Activated CD4-positive, alpha-beta T cell treated with anti-CD3 and anti-CD28 coated beads, Interleukin-2, Interleukin-6, amounts not matched to agents 100 ng/mL and 50 ng/mL, durations not matched to agents 16 hours and 8 hours (primary cell): ENCODE measurements at regions not wholly inside any gene's neighbourhood (a gene's known extent, or its start where the extent isn't known, plus 50 kb on each side); places are given as distances from the start of the nearest gene placed in this dataset.
"Not testable (repeated sequence)": the region's sequence is repeated elsewhere in the genome, so short reads cannot be mapped to it uniquely, and the experiment has no call there.

Experiments
- DNase-seq: peaks from one replicate; pipeline ENCODE4 v3.0.0-alpha.2; 2020

DNA sequence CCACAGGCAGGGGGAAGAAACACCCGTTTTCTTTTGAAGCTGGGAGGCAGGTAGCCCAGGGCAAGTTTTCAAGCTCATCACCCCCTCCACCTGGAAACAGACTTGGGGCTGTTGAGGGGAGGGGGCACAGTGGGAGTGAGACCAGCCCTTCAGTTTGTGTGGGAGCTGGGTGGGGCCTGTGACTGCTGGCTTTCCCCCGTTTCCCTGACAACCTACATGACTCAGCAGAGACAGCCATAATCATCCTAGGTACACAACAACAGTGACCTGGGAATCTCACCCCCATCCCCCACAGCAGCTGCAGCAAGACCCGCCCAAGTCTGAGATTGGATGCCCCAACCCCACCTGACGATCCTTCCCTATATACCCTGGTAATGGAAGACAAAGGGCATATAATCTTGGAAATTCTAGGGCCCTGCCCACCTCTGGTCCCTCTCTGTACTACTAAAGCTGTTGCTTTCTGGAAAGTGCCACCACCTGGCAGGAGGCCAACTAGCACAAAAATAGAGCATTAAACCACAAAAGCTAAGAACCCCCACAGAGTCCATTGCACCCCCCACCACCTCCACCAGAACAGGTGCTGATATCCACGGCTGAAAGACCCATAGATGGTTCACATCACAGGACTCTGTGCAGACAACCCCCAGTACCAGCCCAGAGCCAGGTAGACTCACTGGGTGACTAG, 422.2 kb upstream of the SGO1 start:
- no peak for DNase-seq

GRCh38 chr3:20604659-20605058, 418.7 kb upstream of the SGO1 start:
- DNase-seq = no peak

DNA sequence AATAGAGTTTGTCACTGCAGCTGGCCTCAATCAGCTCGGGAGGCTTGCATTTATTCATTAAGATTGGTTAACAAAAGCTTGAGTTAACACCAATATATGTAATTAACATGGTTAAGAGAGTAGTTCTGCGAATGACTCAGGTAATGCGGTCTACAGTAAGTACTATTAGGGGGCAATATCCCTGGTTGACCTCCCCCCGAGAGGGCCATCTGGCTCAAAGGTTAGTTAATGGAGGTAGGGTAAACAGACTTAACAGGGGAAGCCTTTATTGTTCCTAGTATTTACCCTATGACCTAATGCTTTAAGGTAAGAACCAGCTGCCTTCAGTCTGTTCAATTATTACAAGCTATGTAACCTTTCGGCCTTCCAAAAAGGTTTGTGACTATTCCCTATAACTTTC, 403.3 kb upstream of the SGO1 start:
- no peak for DNase-seq

DNA sequence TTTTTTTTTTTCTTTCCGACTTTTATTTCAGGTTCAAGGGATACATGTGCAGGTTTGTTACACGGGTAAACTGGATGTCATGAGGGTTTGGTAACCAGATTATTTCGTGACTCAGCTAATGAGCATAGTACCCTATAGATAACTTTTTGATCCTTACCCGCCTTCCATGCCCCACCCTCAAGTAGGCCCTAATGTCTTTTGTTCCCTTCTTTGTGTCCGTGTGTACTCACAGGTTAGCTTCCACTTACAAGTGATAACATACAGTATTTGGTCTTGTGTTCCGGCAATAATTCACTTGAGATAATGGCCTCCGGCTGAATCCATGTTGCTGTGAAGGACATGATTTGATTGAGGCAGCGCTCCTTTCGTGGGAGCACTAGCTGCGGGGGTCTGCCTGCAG, 402.8 kb upstream of the SGO1 start:
- DNase-seq = no peak

GRCh38 chr3:20583648-20584047, 397.6 kb upstream of the SGO1 start:
- no peak for DNase-seq

DNA sequence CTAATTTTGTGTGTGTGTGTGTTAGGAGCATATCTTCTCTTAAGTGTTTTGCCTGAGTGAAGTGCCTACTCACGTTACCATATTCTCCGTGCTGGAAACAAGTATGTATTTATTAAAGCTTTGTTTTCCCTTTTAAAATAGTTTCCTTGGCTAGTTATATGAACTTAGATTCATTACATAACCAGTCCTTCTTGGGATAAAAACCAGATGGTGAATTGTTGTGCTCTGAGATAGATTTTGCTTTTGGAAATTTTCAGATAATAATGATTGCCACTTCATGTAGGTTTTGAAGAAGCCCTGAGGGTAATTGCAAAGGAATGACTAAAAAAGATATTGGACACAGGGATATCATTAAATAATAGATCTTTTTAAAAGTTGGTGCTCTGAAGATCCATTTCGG, 390.2 kb upstream of the SGO1 start:
- DNase-seq = no peak

- no peak for DNase-seq
Measured at GRCh38 chr3:20575146-20575545, 389.1 kb upstream of the SGO1 start.

DNA sequence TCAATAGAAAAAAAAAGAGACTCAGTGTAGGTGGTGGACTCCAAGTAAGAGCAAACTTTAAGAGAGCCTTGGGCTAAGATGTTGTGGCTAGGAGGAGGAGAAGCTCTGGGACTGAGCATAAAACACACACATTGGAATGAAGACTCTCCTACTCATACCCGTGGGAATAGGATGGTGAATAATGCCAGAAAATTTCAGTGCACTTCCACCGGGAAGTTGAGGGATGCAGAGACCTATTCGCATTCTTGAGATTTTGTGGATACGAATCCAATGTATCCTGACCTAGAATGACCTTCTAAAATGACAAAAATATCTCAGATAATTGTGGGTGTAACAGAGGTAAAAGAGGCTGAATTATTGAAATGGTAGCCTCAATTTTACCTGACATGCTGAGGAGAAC, 388.7 kb upstream of the SGO1 start:
- DNase-seq = no peak

DNA sequence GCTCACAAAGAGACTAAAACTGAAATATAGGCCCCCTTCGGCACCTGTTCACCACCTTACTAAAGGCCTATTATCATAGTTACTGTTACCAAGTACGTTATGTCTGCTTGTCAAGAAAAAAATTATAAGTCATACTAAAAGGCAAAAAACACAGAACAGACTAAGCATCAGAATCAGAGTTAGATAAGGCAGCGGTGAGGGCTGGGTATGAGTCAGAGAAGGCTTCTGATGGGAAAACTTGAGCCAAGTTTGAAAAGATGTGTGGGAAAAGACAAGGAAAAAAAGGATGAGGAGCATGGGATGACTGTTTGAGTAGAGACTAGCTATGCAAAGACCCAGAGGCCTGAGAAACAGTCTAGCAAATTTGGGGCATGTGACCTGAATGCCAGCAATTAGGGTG, 387.2 kb upstream of the SGO1 start:
- no peak for DNase-seq

GRCh38 chr3:20572473-20572872, 386.5 kb upstream of the SGO1 start:
- no peak for DNase-seq

DNA sequence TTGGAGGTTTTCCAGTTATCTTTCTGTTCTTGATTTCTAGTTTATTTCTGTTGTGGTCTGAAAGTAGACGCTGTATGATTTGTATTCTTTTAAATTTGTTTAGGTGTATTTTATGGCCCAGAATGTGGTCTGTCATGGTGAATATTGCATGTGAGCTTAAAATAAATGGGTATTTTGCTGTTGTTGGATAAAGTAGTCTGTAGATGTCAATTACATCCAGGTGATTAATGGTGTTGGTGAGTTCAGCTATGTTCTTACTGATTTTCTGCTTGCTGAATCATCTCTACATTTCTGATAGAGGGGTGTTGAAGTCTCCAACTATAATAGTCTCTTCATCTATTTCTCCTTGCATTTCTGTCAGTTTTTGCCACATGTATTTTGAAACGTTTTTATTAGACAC, 383.3 kb upstream of the SGO1 start:
- DNase-seq = no peak

GRCh38 chr3:20564966-20565365, 379.0 kb upstream of the SGO1 start:
- DNase-seq = no peak

- no peak for DNase-seq
Measured at GRCh38 chr3:20563985-20564384, 378.0 kb upstream of the SGO1 start.

DNA sequence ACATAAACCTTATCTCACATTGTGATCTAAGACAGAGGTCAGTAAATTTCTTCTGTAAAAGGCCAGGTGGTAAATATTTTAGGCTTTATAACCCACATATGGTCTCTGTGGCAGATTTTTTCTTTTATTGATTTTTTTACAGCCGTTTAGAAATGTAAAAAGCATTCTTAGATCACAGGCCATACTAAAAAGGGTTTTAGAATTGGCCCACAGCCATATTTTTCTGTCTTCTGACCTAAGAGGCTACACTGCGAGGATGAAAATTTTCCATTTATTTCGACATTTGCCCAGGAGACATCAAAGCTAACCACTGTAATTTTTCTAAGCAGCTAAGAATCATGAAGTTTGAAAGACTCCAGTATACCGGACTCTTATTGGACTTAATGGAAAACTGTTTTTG, 377.2 kb upstream of the SGO1 start:
- DNase-seq = no peak

DNA sequence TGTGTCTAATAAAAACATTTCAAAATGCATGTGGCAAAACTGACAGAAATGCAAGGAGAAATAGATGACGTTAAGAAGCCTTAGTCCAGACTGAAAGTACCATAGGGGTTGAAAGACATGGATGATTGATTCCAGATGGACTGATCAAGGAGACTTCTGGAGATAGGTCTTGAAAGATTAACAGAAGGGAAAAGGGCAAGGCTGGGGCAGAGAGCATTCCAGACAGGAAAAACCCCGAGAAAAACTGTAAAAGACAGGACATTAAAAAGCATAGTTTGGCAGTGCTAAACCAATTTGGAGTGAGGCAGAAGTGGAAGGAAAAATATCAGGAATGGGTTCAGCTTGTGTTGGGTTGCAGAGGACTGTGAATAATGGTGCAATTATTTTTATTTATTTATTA, 375.2 kb upstream of the SGO1 start:
- no peak for DNase-seq

GRCh38 chr3:20560446-20560845, 374.4 kb upstream of the SGO1 start:
- not testable (repeated sequence) for DNase-seq

DNA sequence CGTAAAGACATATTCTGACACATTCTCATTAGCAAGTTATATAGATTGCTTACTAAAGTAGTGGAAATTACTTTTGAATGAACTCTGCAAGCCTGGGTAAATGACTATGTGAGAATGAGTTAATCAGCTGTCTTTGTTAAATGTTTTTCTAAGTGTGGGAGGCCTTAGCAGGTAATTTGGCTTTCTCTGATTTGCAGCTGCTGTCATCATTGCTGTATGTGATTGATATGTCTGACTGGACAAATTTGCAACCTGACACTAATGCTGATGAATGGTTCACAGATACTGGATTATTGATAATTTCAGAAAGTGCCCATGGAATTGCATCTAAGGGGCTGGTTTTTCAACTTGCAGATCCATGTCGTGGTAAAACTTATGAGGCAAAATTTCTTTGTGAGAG, 372.2 kb upstream of the SGO1 start:
- no peak for DNase-seq

DNA sequence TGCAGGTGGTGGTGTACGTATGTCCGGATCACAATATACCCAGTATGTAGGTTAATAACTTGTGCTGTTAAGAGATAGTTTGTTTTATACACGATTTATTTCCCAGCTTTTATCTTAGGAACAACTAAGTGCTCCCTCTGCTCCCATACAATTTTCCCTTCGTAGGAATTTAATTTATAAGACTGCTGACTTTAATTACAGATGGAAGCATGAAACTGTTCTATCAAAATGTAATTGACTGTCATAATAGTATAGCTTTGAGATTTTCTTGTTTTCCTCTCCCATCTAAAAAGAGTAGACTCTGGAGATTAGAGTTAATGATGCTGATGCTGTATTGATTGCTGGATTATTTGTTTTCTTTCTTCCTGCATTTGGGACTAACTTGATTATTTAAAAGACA, 370.7 kb upstream of the SGO1 start:
- DNase-seq = no peak

- no peak for DNase-seq
Measured at GRCh38 chr3:20552605-20553275, 366.7 kb upstream of the SGO1 start.

GRCh38 chr3:20547361-20548269, 361.6 kb upstream of the SGO1 start:
- DNase-seq = not testable (repeated sequence)

DNA sequence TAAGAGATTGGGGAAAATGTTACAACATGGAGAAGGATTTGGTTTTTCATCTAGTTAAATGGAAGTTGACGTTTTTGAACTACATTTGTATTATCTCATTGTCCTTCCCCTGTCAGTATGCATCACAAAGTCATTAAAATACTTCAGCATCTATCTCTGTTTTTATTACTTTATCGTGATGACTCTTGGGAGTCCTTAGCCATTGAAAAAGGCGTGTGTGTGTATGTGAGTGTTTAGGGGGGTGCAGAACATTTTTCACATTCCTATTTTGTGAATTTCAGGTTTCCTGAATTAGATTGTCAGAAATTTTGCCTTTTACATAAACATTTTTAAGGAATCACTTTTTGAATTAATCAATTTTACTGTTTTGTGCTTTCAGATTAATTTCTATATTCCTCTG, 360.6 kb upstream of the SGO1 start:
- no peak for DNase-seq

GRCh38 chr3:20543535-20544226, 357.7 kb upstream of the SGO1 start:
- DNase-seq = no peak

DNA sequence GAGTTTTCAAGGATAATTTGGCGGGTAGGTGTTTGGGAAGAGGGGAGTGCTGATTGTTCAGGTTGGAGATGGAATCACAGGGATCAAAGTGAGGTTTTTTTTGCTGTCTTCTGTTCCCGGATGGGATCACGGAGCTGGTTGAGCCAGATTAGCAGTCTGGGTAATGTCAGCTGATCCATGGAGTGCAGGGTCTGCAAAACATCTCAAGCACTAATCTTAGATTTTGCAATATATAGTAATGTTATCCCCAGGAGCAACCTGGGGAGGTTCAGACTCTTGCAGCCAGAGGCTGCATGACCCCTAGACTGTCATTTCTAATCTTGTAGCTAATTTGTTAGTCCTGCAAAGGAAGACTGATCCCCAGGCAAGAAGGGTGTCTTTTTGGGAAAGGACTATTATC, 354.1 kb upstream of the SGO1 start:
- DNase-seq = no peak
